ENCODE measurements at regions not wholly inside any gene's neighbourhood (a gene's known extent, or its start where the extent isn't known, plus 50 kb on each side); places are given as distances from the start of the nearest gene placed in this dataset.

DNA sequence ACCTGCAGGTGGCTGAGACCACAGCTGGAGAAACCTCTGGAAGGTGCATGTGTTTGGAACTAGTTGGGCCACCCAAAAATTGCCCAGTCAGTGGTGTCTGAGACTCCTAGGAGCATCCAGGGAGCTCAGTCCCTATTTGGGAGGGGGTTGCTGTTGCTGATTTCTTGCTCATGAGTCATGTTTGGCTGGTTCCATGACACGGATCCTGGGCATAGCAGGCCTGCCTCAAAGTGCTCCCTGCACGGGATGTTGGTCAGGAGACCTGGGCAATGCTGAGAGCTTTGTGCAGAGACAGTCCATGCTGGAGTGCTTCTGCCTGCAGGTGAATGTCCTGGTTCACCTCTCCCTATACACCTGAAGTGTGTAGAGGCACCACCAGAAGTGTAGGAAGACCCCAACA, 194.2 kb downstream of the GLI2 start:
- TF ChIP-seq GATA2 (IDR thresholded peaks at IDR 0.05; ENCODE audit: low read depth, low read length) (no peak), GATA3 (IDR thresholded peaks at IDR 0.05; ENCODE audit: low read depth, low read length) (no peak)

All from SH-SY5Y (cell line).